Fibroblast of villous mesenchyme (primary cell): ENCODE measurements at regions not wholly inside any gene's neighbourhood (a gene's known extent, or its start where the extent isn't known, plus 50 kb on each side); places are given as distances from the start of the nearest gene placed in this dataset.
A peak's percentile ranks its signal among the peaks of the same experiment; 100 is the strongest.
"Not testable (repeated sequence)": the region's sequence is repeated elsewhere in the genome, so short reads cannot be mapped to it uniquely, and the experiment has no call there.

Experiments used
- DNase-seq: peaks from one replicate; pipeline ENCODE4 v3.0.0-alpha.2; 2010; ENCODE audit warnings: low read depth
- H3K4me3 ChIP-seq: 2 replicates; pipeline ENCODE4 v1.5.1; 2011; ENCODE audit warnings: low read depth, mild to moderate bottlenecking, low read length
- TF ChIP-seq, protein P1 (sequence below): IDR thresholded peaks from 2 replicates; pipeline ENCODE4 v1.5.1; 2012; ENCODE audit warnings: low read depth, mild to moderate bottlenecking, low read length; ENCODE audit not compliant: insufficient read depth

DNA sequence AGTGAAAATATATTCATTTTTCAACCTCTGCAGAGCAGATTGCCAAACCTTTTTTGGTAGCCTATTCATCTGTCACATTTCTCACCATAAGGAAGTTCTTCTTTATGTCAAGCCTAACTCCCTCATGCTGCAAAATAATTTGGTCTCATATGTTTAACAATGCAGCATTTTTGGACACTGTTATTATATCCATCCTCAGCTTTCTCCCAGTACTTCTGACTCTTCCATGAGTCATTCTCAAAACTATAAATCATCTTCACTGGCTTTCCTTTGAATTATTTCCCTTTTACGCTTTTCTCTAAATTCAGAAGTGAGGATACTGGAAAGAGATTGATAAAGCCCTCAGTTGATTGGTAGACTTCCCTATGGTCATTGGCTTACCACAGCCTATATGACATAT, 192.2 kb downstream of the TPBG start:
- TF ChIP-seq, protein P1, sequence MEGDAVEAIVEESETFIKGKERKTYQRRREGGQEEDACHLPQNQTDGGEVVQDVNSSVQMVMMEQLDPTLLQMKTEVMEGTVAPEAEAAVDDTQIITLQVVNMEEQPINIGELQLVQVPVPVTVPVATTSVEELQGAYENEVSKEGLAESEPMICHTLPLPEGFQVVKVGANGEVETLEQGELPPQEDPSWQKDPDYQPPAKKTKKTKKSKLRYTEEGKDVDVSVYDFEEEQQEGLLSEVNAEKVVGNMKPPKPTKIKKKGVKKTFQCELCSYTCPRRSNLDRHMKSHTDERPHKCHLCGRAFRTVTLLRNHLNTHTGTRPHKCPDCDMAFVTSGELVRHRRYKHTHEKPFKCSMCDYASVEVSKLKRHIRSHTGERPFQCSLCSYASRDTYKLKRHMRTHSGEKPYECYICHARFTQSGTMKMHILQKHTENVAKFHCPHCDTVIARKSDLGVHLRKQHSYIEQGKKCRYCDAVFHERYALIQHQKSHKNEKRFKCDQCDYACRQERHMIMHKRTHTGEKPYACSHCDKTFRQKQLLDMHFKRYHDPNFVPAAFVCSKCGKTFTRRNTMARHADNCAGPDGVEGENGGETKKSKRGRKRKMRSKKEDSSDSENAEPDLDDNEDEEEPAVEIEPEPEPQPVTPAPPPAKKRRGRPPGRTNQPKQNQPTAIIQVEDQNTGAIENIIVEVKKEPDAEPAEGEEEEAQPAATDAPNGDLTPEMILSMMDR, result no peak
- DNase-seq, result peak; percentile 29

DNA sequence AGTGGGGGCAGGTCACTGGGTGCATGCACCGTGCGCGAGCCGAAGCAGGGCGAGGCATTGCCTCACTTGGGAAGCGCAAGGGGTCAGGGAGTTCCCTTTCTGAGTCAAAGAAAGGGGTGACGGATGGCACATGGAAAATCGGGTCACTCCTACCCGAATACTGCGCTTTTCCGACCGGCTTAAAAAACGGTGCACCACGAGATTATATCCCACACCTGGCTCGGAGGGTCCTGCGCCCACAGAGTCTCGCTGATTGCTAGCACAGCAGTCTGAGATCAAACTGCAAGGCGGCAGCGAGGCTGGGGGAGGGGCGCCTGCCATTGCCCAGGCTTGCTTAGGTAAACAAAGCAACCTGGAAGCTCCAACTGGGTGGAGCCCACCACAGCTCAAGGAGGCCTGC, 194.9 kb downstream of the TPBG start:
- not testable (repeated sequence) for DNase-seq
- H3K4me3 ChIP-seq, result peak overlapping the region; percentile 35

More for the DNA sequence above, 192.2 kb downstream of the TPBG start:
- no peak overlapping the region for H3K4me3 ChIP-seq

DNA sequence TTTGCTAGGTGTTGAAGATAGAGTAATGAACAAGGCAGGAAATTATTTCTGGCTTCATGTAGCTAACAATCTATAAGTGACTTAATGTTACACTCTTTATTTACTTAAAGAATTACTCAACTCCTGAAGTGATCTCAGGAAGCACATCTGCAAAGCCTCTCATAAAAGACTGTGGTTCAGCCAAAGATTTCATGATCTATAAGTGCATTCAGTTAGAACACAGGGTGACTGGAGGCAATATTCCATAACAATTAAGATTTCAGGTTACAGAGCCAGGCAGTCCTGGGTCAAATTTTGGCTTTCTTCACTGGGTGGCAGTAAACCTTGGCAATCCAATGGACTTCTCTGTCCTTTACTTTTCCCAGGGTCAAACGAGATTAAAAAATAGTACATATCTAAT, 204.0 kb downstream of the TPBG start:
- peak; percentile 60 for DNase-seq
- TF ChIP-seq, protein P1, result no peak
- no peak overlapping the region for H3K4me3 ChIP-seq

DNA sequence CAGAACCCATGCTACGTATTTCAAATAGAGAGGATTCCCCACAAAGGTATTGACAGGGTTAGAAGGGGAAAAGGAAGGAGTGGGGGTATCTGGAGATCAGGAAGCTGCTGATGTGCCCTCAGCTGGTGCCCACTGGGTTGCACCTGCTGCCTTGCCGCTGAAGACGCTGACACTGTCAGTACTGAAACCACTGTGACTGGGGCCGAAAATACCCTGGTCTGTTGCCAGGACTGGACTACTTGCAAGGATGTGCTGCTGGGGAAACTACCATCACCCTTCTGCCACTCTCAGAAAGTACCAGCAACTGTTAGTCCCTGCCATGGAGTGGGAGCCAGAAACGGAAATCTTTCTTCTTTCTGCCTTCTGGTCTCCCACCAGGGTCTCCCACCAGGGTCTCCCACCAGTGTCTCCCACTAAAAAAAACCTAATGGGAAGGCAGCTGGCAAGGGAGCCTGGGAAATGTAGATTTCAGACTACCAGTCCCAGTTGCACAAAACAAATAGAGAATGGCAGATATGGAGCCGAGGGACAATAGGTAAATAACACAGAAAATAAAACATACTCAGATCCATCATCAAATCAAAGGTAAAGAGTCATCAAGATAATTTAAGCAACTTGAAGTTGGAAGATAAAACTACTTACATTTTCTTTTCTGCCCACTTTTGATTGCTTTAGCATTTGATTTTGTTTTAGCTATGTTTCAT, 204.8 kb downstream of the TPBG start:
- TF ChIP-seq, protein P1, result no peak
- DNase-seq, result no peak
- no peak overlapping the region for H3K4me3 ChIP-seq

DNA sequence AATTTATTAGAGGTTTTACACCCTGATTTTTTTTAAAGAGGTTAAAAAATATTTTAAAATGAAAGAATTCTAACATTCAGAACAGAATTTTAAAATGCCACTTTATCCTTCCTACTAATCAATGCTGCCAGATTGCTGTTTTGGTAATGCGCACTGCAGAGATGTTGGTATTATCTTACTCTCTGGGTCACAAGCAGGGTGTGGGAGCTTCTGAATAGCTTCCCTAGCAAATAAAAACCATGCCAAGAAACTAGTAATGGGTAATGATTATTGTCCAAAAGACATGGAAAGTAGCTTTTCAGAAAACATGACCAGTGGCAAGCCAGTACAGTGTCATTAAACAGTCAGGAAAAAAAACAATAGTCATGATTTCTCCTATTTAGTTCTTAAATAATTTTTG, 205.4 kb downstream of the TPBG start:
- no peak for DNase-seq
- TF ChIP-seq, protein P1, result no peak
- H3K4me3 ChIP-seq, result no peak overlapping the region

DNA sequence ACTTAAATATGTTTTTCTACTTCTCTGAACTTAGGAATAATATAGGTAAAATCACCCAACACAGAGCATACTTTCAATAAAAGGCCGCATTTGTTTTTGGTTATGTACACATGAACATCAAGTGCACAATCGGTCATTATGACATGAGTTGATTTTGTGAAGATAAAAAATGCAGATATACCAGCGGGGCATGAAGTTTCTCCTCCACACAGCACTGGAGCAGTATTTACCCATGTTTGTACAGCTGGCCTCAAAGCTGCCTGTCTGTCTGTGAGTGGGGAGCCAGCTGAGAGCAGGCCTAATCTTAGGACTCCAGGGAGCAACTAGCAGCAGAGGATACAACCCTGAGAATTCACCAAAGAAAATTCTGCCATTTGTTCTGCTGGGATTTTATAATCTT, 206.5 kb downstream of the TPBG start:
- TF ChIP-seq, protein P1, result no peak
- no peak for DNase-seq
- no peak overlapping the region for H3K4me3 ChIP-seq

DNA sequence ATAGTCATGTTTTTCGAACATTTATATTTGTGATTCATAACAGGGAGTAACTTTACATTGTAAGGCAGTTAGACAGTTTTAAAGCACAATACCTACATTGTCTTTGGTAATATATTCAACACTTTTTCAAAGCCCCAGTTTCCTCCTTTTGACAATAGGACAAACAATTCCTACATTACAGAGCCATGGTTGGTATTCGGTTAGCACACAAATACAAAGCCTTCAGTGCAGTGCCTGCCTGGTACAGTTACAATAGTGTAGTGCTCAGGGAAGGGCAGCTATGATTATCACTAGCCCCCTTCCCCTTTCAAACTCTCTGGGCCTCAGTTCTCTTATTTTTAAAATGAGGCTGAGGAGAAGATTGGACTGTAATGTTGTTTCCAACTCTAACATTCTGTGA, 207.8 kb downstream of the TPBG start:
- TF ChIP-seq, protein P1, result no peak
- H3K4me3 ChIP-seq, result no peak overlapping the region

More for the DNA sequence above, 207.8 kb downstream of the TPBG start:
- DNase-seq, result no peak
